Embryonic facial prominence (tissue), 1 donor: ENCODE measurements at regions not wholly inside any gene's neighbourhood (a gene's known extent, or its start where the extent isn't known, plus 50 kb on each side); places are given as distances from the start of the nearest gene placed in this dataset.
A peak's percentile ranks its signal among the peaks of the same experiment; 100 is the strongest.
"Not testable (repeated sequence)": the region's sequence is repeated elsewhere in the genome, so short reads cannot be mapped to it uniquely, and the experiment has no call there.

ENCODE experiments used
- DNase-seq: peaks from one replicate; pipeline ENCODE4 v3.0.0-alpha.2; 2016; ENCODE audit errors: extremely low spot score

DNA sequence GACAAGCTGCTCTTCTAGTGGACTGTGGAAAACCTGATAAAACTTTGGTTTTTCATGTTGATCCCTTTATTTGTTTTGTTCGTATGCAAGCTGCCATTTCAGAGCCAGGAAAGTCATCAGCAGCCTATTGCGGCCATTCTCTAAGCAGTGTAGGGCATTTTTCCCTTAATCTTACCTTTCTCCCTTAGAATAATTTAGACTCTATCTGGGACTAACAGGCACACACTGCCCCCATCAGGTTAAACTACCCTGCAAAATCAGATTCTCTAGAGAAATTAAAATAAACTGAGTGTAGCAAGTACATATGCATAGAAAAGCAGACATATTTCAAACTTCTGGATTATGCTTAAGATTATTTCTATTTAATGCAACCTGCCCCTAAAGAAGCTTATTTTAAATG, 347.5 kb downstream of the METTL4 start:
- DNase-seq, result no peak

DNA sequence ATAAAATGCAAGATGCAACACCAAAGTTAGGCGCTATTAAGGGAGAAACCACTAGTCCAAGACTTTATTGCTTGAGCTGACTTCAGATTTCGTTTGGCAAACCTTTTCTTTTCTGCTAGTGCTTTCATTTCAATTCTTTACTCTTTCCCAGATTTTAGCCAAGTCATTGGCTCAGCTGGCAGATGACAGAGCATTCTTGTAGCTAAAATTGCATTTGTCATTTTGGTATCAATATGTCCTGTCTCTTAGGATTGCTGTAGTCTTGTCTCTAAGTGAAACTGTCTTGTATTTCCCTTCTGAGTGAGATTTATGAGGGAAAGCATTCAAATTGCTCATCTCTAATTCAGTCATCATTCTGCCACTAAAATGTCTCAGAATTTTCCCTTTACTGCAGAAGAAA, 335.1 kb downstream of the METTL4 start:
- no peak for DNase-seq

DNA sequence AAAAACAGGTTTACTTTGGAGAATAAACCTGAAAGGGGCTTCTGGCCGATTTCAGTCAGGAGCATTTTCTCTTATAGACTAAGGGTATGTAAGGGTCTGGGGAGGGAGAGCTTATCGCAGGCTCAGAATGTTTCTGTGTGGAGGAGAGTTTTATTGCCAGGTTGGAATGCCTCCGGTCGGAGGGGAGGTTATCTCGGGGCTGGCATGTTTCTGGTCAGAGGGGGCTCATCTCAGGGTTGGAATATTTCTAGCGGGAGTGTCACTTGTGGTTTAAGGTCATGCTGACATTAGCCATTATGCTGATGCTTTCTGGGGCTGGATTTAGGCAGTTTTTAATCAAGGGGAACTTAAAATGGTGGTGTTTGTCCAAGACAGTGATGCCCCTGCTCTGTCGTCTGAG, 333.6 kb downstream of the METTL4 start:
- DNase-seq, result no peak

DNA sequence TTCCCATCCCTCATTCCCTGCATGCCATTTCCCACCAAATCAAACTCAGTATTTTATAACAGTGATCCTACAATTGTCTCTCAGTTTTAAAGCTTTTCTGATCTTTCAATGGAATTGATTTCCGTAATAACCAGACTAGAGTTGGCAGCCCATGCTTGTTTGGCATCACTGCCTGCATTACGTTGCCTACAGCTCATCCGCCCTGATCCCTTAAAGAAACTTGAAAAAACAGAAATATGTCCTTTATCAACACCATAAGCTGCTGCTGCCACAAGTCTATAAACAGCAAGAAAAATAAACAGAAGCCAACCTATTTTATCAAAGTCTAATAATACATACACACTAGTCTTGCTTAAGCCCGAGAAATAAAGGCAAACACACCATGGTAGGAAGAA, 331.0 kb downstream of the METTL4 start:
- DNase-seq, result no peak

DNA sequence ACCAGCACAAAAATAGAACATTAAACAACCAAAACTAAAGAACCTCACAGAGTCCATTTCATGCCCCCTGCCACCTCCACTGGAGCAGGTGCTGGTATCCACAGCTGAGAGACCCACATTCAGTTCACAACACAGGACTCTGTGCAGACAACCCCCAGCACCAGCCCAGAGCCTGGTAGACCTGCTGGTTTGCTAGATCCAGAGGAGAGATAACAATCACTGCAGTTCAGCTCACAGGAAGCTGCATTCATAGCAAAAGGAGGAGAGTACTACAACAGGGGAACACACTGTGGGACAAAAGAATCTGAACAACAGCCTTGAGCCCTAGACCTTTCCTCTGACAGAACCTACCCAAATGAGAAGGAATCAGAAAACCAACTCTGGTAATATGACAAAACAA, 326.7 kb downstream of the METTL4 start:
- no peak for DNase-seq

DNA sequence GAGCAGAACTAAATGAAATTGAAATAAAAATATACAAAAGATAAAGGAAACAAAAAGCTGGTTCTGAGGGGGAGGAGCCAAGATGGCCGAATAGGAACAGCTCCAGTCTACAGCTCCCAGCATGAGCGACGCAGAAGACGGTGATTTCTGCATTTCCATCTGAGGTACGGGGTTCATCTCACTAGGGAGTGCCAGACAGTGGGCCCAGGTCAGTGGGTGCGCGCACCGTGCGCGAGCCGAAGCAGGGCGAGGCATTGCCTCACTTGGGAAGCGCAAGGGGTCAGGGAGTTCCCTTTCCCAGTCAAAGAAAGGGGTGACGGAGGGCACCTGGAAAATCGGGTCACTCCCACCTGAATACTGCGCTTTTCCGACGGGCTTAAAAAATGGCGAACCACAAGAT, 324.2 kb downstream of the METTL4 start:
- not testable (repeated sequence) for DNase-seq

DNA sequence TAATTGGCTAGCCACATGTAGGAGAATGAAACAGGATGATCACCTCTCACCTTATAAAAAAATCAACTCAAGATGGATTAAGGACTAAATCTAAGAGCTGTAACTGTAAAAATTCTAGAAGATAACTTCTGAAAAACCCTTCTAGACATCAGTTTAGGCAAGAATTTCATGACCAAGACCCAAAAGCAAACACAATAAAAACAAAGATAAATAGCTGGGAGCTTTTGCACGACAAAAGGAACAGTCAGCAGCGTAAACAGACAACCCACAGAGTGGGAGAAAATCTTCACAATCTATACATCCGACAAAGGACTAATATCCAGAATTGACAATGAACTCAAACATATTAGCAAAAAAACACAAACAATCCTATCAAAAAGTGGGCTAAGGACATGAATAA, 316.3 kb downstream of the METTL4 start:
- DNase-seq, result no peak

DNA sequence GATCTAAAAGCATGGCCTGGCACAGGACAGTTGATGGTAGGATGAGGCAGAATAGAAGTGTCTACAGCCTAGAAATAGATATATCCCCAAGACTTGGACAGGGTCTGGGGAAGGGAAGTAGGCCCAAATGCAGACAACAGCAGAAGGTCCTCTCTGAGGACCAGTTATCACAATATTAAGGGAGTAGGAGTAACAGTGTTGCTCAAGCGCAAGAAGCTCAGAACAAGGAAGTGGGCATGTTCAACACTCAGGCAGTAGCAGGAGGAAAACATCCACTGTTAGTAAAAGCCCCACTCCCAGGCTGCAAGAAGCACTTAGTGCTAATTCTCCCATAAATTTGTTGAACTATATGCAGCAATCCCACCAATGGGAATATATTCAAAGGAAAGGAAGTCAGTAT, 314.7 kb downstream of the METTL4 start:
- DNase-seq, result no peak

DNA sequence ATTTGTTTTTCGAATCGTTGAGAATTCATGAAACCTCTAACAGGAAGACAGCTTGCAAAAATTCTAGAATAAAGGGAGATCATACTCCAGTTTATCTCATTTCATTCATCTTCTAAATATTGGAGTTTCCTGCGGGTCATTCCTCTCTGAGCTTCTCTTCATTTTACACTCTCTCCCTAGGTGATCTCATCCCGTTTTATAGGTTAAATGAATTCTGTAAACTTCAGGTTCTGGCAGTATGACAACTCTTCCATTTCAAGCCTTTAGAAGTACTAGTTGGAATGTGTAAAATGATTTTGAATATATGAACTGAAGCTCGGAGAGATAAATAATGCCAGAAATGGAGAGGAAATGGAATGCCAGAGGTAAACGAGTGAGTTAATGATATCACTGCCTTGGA, 312.4 kb downstream of the METTL4 start:
- no peak for DNase-seq

DNA sequence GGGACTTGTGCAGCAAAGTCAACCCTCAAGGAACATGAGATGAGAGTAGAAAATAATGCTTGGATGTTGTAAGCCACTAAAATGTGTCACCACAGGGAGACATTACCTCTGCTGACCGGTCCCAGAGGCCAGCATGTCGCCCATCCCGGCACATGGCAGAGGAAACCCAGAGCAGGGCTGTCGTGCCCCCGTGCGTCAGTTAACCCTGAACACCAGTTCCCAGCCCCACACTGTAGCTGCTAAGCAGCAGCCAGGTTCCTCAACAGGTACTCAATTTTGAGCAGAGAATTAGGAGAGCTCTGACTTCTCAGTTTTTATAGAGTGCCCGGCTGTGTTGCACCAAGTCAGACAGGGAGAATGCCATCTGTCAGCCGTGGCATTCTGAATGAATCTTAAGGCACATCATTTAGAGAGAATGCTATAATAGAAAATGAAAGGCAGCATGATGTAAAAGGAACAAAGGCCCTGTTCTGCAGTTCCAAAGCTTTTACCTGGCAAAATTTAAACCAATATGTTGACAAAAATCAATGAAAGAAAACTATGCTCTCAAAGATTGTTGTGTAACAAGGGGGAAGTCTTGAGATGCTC, 307.9 kb downstream of the METTL4 start:
- no peak for DNase-seq

DNA sequence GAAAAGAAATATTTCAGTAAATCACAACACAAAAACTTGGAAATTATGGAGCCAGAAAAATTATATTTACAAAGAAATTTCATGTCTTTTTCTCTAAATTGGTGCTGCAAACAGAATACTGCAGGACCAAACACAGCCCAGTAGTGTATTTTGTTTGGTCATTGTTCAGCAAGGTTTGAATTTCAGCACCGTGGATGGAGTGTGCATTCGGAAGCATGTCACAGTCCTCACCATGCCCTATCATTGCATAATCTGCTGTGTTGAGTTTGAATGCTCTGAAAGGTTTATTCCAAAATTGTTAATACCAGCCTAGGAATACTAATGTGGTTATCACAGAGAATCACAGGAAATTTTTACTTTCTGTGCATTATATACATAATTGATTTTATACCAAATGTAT, 296.7 kb downstream of the METTL4 start:
- DNase-seq, result no peak

DNA sequence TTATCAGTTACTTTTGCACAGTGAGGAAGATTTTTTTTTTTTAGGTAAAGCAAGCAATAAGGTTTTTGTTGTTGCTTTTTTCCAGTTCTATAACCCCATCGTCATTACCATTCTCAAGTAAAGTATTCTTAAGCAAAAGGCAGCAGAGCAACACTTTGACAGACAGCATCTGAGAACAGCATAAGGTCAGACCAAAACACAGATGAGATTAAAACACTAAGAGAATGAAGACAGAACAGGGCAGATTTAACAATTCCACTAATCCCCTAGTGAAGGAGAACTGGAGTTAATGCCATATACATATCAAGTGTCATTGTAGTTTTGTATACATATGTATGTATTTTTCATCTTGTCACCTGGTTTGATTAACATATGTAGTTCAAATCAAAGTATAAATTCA, 290.2 kb downstream of the METTL4 start:
- DNase-seq, result no peak

DNA sequence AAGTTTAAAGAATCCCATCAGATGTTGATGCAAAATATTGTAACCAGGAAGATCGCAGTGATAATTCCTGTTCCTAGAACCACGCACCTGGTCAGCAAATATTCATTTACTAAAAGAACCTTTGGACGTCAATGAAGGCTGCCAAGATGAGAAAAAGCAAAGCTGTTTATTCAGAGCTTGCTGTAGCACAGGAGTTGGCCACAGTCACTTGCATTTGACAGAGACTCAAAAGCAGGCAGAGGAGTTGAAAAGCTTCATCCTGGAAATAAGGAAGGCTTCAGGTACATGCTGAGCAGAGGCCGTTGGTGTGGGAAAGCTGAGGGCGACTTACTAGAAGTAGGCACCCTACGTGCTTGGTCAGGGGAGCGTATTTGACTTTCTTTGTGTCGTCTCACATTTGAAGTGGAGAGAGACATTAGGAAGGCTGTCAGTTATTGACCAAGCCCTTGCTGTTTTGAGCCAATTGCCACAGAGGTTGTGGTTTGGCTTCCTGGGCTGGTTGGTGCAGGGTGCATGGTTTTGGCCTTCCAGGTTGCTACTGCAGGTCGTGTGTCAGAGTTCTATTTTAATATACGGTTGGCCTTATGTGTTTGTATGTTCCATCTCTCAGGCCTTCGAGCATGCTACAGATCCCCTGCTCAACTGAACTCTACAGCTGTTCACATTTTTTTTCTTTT, 289.6 kb downstream of the METTL4 start:
- no peak for DNase-seq

DNA sequence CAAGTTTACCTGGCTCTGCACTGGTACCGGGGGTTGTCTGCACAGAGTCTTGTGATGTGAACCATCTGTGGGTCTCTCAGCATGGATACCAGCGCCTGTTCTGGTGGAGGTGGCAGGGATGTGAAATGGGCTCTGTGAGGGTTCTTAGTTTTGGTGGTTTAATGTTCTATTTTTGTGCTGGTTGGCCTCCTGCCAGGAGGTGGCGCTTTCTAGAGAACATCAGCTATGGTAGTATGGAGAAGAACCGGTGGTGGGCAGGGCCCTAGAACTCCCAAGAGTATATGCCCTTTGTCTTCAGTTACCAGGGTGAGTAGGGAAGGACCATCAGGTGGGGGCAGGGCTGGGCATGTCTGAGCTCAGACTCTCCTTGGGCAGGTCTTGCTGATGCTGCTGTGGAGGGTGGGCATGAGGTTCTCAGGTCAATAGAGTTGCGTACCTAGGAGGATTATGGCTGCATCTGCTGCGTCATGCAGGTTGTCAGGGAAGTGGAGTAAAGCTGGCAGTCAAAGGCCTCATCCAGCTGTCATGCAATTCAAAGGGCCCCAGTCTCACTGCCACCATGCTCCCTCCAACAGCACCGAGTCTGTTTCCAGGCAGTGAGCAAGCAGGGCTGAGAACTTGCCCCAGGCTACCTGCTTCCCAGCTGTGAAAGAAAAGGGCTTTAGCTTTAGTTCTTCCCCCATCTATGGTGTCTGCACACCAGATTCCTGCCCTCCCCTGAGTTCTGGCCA, 278.0 kb downstream of the METTL4 start:
- no peak for DNase-seq

DNA sequence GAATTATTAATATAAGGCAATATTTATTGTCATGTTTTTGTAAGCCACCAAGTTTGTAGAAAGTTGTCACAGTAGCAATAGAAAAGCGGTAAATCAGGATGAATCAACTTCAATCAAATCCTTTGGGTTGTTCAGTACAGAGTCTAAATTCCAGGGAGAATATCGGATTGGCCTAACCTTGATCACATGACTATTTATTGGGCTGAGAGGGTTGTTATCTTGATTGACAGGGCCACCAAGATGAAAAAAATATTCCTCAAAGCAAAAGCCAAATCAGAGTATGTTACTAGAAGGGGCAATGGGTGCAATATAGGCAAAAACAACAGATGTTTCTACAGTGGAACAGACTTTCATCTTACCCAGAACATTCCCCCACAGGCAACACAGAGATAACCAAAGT, 270.0 kb downstream of the METTL4 start:
- no peak for DNase-seq

DNA sequence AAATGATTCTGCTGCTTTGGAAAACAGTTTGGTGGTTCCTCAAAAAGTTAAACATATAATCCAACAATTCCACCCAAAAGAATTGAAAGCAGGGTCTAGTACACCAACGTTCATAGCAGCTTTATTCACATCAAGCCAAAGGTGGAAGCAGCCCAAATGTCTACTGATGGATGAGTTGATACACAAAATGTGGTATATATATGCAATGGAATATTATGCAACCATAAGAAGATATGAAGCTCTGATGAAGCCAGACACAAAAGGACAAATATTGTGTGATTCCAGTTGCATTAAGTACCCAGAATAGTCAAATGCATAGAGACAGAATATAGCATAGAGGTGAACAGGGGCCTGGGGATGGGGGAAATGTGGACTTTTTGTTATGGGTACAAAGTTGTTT, 269.3 kb downstream of the METTL4 start:
- no peak for DNase-seq

DNA sequence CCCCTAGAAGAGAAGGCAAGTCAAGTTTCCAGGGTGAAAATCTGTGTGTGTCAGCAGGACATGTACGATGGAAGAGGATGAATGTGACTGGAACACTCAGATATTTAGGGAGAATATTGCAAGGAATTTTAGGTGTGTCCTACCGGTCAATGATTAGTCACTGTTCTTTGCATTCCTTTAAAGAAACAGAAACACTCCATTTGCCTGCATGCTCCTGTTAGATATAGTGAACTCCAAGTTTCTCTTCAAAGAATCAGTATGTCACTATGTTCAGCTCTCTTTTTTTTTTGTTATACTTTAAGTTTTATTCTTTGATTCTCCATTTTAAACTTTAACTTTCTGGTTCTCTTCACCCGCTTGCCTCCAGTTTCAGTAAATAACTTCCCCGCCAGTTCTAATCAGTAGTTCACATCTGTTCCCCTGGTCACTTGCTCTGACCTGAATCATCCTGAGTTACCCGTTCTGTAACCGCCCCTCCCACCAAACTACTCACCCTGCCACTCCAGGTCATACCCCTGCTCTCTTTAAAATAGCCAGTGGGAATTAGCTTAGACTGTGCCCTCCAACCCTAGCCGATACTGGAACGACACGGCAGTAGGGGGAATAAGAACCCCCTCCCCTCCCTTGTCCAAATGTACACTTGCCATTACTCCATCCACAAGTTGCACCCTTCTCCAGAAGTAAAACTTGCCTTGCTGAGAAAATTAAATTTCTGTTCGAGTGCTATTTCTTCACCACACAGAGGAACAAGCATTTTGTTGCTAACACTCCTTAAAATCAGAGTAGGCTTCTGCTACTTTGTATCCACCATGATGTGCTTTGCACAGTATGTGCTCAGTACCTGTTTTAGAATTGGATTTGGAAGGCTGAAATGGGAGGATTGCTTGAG, 268.4 kb downstream of the METTL4 start:
- DNase-seq, result no peak

DNA sequence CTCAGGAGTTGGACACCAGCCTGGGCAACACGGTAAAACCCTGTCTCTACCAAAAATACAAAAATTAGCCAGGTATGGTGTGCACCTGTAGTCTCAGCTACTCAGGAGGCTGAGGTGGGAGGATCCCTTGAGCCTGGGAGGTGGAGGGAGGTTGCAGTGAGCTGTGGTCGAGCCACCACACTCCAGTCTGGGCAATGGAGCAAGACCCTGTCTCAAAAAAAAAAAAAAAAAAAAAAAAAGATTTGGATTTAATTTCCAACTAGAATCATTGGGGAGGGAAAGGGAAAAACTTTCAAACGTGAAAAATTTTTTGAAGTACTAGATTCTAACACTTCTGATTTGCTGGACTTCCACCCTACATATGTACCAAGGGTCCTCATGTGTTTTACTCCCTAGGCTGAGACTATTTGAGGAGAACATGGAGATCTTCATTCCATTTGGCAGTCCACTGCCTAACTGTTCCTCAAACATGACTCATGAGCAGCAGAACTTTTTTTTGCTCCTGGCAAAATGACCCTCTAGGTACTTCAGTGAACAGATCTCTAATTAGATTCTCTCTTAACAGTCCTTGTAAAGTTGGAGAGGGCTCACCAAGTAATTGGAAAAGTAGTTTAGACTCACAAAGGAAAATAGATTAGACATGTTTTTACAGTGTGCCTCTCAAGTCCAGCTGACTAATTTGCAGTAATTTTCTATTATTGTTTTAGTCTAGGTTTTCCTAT, 267.6 kb downstream of the METTL4 start:
- no peak for DNase-seq

DNA sequence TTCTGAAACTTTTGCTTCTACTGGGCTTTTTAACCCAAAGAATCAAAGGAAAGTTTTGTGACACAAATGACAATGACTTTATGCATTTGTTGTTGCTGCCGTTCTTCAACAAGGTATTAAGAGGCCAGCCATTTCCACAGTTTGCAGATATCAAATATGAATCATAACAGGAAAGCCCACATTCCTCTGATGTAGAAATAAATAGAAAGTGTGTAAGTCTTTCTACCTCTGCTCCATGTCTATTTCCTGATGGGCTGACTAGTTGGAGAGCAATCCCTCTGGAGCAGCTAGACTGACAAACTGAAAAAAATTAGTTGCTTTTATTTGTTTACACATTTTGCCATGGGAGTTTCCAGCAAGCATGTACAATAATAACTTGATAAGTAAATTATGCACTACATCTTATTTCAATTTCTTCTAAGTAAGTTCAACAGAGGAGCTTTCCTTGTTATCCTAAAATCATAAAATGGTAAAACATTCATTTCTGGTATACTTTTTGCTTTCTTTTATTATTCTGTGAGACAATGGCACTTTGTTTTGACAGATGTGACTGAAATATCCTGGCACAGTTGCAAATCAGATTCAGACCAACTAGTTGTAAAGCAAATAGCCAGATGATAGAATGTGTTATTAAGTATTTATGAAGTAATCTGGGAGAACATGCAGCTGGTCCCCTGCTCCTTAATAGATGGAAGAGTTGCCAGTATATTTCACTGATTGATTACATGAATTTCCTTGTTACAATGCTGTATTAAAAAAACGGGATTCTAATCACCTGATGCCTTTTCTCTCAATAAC, 266.7 kb downstream of the METTL4 start:
- peak; percentile 6 for DNase-seq

DNA sequence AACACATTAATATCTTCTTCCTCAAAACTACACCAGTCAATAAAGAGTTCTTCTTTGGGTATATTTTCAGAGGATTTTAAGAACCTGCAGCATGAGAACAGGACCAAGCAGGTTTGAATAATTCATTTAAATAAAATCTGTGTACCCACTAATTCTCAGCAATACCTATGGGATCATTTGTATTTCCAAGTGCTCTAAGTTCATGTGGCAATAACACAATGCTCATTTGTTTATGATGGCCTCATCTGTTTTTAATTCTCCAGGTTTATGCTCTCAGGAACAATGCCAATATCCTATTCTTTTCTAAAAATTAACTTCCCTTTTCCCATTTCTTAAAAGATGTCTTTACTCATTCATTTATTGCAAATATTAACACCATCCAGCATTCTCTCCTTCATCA, 264.7 kb downstream of the METTL4 start:
- no peak for DNase-seq

DNA sequence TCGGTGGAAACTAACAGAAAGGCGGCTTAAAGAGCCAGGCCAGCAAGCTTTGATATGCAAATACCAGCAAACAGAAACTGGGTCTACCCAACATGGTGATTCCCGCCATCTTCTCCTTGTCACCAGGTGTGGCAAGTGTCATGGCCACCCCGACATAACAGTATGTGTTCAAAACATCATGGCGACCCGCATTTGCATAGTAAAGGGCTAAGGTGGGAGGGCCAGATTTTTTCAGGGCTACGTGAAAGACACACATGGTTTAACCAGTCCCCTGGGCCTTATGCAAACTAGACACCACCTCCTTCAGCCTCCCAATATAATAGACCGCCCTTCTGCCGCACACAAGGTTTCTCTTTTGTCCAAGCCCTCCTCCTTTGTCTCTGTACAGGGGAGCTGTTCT, 260.4 kb downstream of the METTL4 start:
- no peak for DNase-seq
